Endodermal cell (in vitro differentiated cells): ENCODE measurements at regions not wholly inside any gene's neighbourhood (a gene's known extent, or its start where the extent isn't known, plus 50 kb on each side); places are given as distances from the start of the nearest gene placed in this dataset.

Experiments used
- DNase-seq: peaks from one replicate; pipeline ENCODE4 v3.0.0-alpha.2; 2017
- H3K27ac ChIP-seq: 2 replicates; pipeline ENCODE4 v1.5.1; 2013; ENCODE audit warnings: mild to moderate bottlenecking, low read depth, low read length, moderate library complexity
- H3K27me3 ChIP-seq: 2 replicates; pipeline ENCODE4 v1.6.1; 2013; ENCODE audit warnings: mild to moderate bottlenecking, low read length, moderate library complexity; ENCODE audit not compliant: insufficient read depth, control insufficient read depth, poor library complexity, severe bottlenecking
- H3K36me3 ChIP-seq: 2 replicates; pipeline ENCODE4 v1.7.0; 2013; ENCODE audit warnings: mild to moderate bottlenecking, low read length, moderate library complexity; ENCODE audit not compliant: control insufficient read depth, insufficient read depth
- H3K4me1 ChIP-seq: one replicate; pipeline ENCODE4 v1.7.0; 2013; ENCODE audit warnings: low read length; ENCODE audit not compliant: control insufficient read depth, insufficient read depth
- H3K4me3 ChIP-seq: 2 replicates; pipeline ENCODE4 v1.5.1; 2013; ENCODE audit warnings: mild to moderate bottlenecking, low read length, moderate library complexity
- H3K9ac ChIP-seq: 2 replicates; pipeline ENCODE4 v1.6.1; 2013; ENCODE audit warnings: mild to moderate bottlenecking, low read length, moderate library complexity; ENCODE audit not compliant: poor library complexity, severe bottlenecking; ENCODE audit errors: extremely low read depth
- H3K9me3 ChIP-seq: 2 replicates; pipeline ENCODE4 v1.6.1; 2013; ENCODE audit warnings: mild to moderate bottlenecking, low read length, moderate library complexity; ENCODE audit not compliant: control insufficient read depth
- H3K27ac Mint-ChIP-seq: 2 replicates; pipeline ENCODE4 v1.8.0; 2020; ENCODE audit warnings: mixed read lengths
- H3K27me3 Mint-ChIP-seq: 2 replicates; pipeline ENCODE4 v1.8.0; 2021; ENCODE audit warnings: mild to moderate bottlenecking, mixed read lengths; ENCODE audit not compliant: insufficient read depth
- H3K36me3 Mint-ChIP-seq: 2 replicates; pipeline ENCODE4 v1.8.0; 2020; ENCODE audit warnings: low read depth, mixed read lengths
- H3K4me1 Mint-ChIP-seq: 2 replicates; pipeline ENCODE4 v1.8.0; 2020; ENCODE audit warnings: mixed read lengths
- H3K4me3 Mint-ChIP-seq: 2 replicates; pipeline ENCODE4 v1.8.0; 2020; ENCODE audit warnings: mild to moderate bottlenecking, moderate library complexity, mixed read lengths
- H3K9me3 Mint-ChIP-seq: 2 replicates; pipeline ENCODE4 v1.8.0; 2020; ENCODE audit warnings: mild to moderate bottlenecking, mixed read lengths
- CTCF ChIP-seq: fragments of 200-600 bp; sonication (generic); conservative IDR thresholded peaks from 2 replicates; pipeline ENCODE4 v1.5.0; 2021; ENCODE audit warnings: antibody characterized with exemption, mild to moderate bottlenecking
- WGBS, 2 experiments: methylation state at CpG; one replicate each; pipeline versions ENCODE4 v1.1.5 to v1.1.7; 2013; ENCODE audit warnings: missing lambda C conversion rate in 2 of 2, mixed read lengths in 1 of 2; ENCODE audit not compliant: insufficient coverage in 1 of 2, insufficient read length in 1 of 2; 5-methylcytosine and 5-hydroxymethylcytosine counted together

GRCh38 chr11:26023057-26023456 lies 308.9 kb upstream of the ANO3 start:
- 93 to 94% methylated on average over 2 of the region's 2 CpGs for WGBS, 2 experiments
- no peaks in the 10 kb centered on the region for H3K9me3 ChIP-seq
- Mint-ChIP-seq H3K27ac (no peak overlapping the region), H3K27me3 (no peaks in the 10 kb centered on the region), H3K9me3 (no peaks in the 10 kb centered on the region), H3K36me3 (no peaks in the 10 kb centered on the region), H3K4me3 (no peak overlapping the region), H3K4me1 (no peaks in the 10 kb centered on the region)
- H3K4me1 ChIP-seq, result no peaks in the 10 kb centered on the region
- H3K27ac ChIP-seq, result no peak overlapping the region
- no peaks in the 10 kb centered on the region for H3K36me3 ChIP-seq
- no peak overlapping the region for H3K4me3 ChIP-seq
- no peaks in the 10 kb centered on the region for H3K27me3 ChIP-seq
- no peak for DNase-seq
- TF ChIP-seq CTCF, result no peak
- no peak overlapping the region for H3K9ac ChIP-seq

- no peaks in the 10 kb centered on the region for H3K27me3 Mint-ChIP-seq
- no peak overlapping the region for H3K4me3 Mint-ChIP-seq
- no peaks in the 10 kb centered on the region for H3K4me1 Mint-ChIP-seq
- H3K9me3 Mint-ChIP-seq, result no peaks in the 10 kb centered on the region
- no peak for DNase-seq
- Histone ChIP-seq H3K9ac (no peak overlapping the region), H3K4me1 (no peaks in the 10 kb centered on the region), H3K36me3 (no peaks in the 10 kb centered on the region), H3K4me3 (no peak overlapping the region), H3K9me3 (no peaks in the 10 kb centered on the region), H3K27me3 (no peaks in the 10 kb centered on the region), H3K27ac (no peak overlapping the region)
- H3K27ac Mint-ChIP-seq, result no peak overlapping the region
- 83% methylated on average over 2 of the region's 2 CpGs; no CpG with 5 or more reads in 1 of the 2 experiments for WGBS, 2 experiments
- H3K36me3 Mint-ChIP-seq, result no peaks in the 10 kb centered on the region
- no peak for TF ChIP-seq CTCF
These were observed 306.3 kb upstream of the ANO3 start for GRCh38 chr11:26025676-26026075.

- Mint-ChIP-seq H3K27me3 (no peaks in the 10 kb centered on the region), H3K4me1 (no peaks in the 10 kb centered on the region), H3K27ac (no peak overlapping the region), H3K36me3 (no peaks in the 10 kb centered on the region), H3K4me3 (no peak overlapping the region), H3K9me3 (no peaks in the 10 kb centered on the region)
- Histone ChIP-seq H3K27me3 (no peaks in the 10 kb centered on the region), H3K36me3 (no peaks in the 10 kb centered on the region), H3K4me1 (no peaks in the 10 kb centered on the region), H3K9me3 (no peaks in the 10 kb centered on the region), H3K4me3 (no peak overlapping the region), H3K9ac (no peak overlapping the region), H3K27ac (no peak overlapping the region)
- no peak for TF ChIP-seq CTCF
- DNase-seq, result no peak
- 83 to 100% methylated on average over 1 of the region's 1 CpG for WGBS, 2 experiments
These were observed 305.9 kb upstream of the ANO3 start for GRCh38 chr11:26026078-26026477.
